HL-60 (cell line): ENCODE measurements at regions not wholly inside any gene's neighbourhood (a gene's known extent, or its start where the extent isn't known, plus 50 kb on each side); places are given as distances from the start of the nearest gene placed in this dataset.
"Not testable (repeated sequence)": the region's sequence is repeated elsewhere in the genome, so short reads cannot be mapped to it uniquely, and the experiment has no call there.

ENCODE experiments used
- DNase-seq, 2 experiments: peaks; one replicate each; pipeline ENCODE4 v3.0.0-alpha.2; 2010 to 2020; ENCODE audit warnings: low read depth in 1 of 2, low spot score in 1 of 2
- H3K27ac ChIP-seq: fragments of 250-450 bp; sonication (Bioruptor Pico); replicated peaks from 2 replicates; pipeline ENCODE4 v1.5.1; 2020; ENCODE audit warnings: mild to moderate bottlenecking, moderate library complexity
- H3K27me3 ChIP-seq: fragments of 250-450 bp; sonication (Bioruptor Pico); 2 replicates; pipeline ENCODE4 v1.5.1; 2021; ENCODE audit warnings: mild to moderate bottlenecking, moderate library complexity; ENCODE audit not compliant: insufficient read depth, poor library complexity, severe bottlenecking
- H3K4me3 ChIP-seq: replicated peaks from 2 replicates; pipeline ENCODE4 v1.5.1; 2011; ENCODE audit warnings: mild to moderate bottlenecking, control low read depth, low read length; ENCODE audit not compliant: insufficient read depth
- CTCF ChIP-seq: IDR thresholded peaks from one replicate; pipeline ENCODE4 v1.5.1; 2011; ENCODE audit warnings: low read length, control low read depth, inconsistent platforms; ENCODE audit not compliant: insufficient read depth
- GABPA ChIP-seq: IDR thresholded peaks from 2 replicates; pipeline ENCODE4 v1.6.1; 2012; ENCODE audit warnings: low read depth
- POLR2AphosphoS5 ChIP-seq: IDR thresholded peaks from 2 replicates; pipeline ENCODE4 v1.6.1; 2012; ENCODE audit warnings: low read depth
- SPI1 ChIP-seq: IDR thresholded peaks from 2 replicates; pipeline ENCODE4 v1.6.1; 2012; ENCODE audit warnings: low read depth, mild to moderate bottlenecking, borderline replicate concordance
- TF ChIP-seq, protein P1 (sequence below): IDR thresholded peaks from 2 replicates; pipeline ENCODE4 v1.6.1; 2012; ENCODE audit warnings: low read depth; ENCODE audit not compliant: insufficient replicate concordance

DNA sequence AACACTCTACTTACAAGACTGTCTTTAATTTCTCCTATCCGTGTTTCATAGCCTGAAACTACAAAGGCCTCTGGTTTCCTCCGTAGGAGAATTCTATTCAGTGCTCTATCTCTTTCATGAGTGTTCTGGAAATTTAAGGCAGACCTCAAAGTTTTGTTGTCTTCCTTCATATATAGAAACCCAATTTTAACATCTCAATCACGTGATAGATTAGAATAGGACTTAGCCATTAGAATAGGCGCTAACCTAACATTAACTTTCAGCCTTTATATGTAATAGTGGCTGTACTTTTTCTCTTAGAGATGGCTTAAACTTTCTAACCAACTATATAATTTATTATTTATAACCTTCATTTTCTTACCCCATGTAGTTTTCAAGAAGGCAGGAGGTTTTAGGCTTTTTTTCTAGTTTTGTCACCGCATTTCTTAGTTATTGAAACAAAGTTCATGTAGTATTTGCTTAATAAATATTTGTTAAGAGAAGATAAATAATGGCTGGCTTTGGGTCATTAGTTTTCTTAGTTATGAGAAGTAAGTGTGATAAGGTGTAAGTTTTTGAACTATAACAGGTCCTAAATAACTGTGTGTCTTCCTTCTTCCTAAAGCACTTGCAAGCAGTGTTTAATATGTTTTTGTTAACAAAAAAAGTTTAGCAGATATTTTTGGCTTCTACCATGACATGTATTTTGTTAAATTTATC is 1504.6 kb upstream of the ADGRL3 start:
- Histone ChIP-seq H3K27me3 (no peaks in the 10 kb centered on the region), H3K4me3 (no peak overlapping the region), H3K27ac (no peak overlapping the region)
- DNase-seq, result no peak
- no peak for TF ChIP-seq GABPA

DNA sequence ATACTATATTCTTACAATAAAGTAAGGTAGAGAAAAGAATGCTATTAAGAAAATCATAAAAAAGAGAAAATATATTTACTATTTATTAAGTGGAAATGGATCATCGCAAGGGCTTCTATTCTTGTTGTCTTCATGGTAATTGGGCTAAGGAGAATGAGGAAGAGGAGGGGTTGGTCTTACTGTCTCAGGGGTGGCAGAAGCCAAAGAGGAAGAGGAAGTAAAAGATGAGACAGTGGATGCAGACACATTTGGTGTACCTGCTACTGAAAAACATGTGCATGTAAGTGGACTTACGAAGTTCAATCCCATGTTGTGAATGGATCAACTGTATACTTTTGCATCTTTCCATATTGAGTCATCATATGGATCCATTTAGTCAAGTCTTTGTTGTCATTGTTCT is 1502.1 kb upstream of the ADGRL3 start:
- Histone ChIP-seq H3K27me3 (no peaks in the 10 kb centered on the region), H3K27ac (no peak overlapping the region), H3K4me3 (no peak overlapping the region)
- TF ChIP-seq CTCF (no peak), SPI1 (peak; percentile 63; the same call in 1 of the 2 replicates)
- peak in 1 of 2 experiments; percentile 5 for DNase-seq

DNA sequence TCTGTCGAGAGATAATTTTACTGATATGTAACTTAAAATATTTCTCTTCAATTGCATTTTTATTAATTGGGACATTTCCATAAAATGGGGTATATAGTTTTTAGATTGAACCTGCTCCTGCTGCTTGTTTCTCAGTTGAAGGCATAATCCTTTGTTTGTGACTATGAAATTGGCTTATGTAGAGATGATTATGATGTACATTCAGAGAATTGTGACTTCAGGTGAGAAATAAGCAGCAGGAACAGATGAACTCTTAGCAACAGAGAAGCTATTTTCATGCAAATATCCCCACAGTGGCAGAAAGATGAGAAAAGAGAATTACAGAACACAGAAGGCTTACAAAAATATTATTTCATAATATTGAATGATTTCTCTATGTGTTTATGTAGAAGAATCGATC is 1499.5 kb upstream of the ADGRL3 start:
- H3K4me3 ChIP-seq, result no peak overlapping the region
- no peak overlapping the region for H3K27ac ChIP-seq
- DNase-seq, result no peak
- no peaks in the 10 kb centered on the region for H3K27me3 ChIP-seq
- TF ChIP-seq SPI1 (no peak), GABPA (no peak)

- TF ChIP-seq, protein P1, sequence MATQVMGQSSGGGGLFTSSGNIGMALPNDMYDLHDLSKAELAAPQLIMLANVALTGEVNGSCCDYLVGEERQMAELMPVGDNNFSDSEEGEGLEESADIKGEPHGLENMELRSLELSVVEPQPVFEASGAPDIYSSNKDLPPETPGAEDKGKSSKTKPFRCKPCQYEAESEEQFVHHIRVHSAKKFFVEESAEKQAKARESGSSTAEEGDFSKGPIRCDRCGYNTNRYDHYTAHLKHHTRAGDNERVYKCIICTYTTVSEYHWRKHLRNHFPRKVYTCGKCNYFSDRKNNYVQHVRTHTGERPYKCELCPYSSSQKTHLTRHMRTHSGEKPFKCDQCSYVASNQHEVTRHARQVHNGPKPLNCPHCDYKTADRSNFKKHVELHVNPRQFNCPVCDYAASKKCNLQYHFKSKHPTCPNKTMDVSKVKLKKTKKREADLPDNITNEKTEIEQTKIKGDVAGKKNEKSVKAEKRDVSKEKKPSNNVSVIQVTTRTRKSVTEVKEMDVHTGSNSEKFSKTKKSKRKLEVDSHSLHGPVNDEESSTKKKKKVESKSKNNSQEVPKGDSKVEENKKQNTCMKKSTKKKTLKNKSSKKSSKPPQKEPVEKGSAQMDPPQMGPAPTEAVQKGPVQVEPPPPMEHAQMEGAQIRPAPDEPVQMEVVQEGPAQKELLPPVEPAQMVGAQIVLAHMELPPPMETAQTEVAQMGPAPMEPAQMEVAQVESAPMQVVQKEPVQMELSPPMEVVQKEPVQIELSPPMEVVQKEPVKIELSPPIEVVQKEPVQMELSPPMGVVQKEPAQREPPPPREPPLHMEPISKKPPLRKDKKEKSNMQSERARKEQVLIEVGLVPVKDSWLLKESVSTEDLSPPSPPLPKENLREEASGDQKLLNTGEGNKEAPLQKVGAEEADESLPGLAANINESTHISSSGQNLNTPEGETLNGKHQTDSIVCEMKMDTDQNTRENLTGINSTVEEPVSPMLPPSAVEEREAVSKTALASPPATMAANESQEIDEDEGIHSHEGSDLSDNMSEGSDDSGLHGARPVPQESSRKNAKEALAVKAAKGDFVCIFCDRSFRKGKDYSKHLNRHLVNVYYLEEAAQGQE, result no peak
- TF ChIP-seq CTCF, result no peak
- DNase-seq, result no peak
Observed at GRCh38 chr4:59704616-59705015, 1495.5 kb upstream of the ADGRL3 start.

GRCh38 chr4:59712470-59712869 is 1487.7 kb upstream of the ADGRL3 start:
- Histone ChIP-seq H3K4me3 (no peak overlapping the region), H3K27ac (no peak overlapping the region), H3K27me3 (no peaks in the 10 kb centered on the region)
- DNase-seq, result no peak
- TF ChIP-seq POLR2AphosphoS5 (no peak), GABPA (no peak)

More at GRCh38 chr4:59704616-59705015, 1495.5 kb upstream of the ADGRL3 start:
- Histone ChIP-seq H3K4me3 (no peak overlapping the region), H3K27me3 (no peaks in the 10 kb centered on the region), H3K27ac (no peak overlapping the region)

GRCh38 chr4:59724286-59724685 is 1475.8 kb upstream of the ADGRL3 start:
- not testable (repeated sequence) for H3K27me3 ChIP-seq, DNase-seq, H3K27ac ChIP-seq, H3K4me3 ChIP-seq

DNA sequence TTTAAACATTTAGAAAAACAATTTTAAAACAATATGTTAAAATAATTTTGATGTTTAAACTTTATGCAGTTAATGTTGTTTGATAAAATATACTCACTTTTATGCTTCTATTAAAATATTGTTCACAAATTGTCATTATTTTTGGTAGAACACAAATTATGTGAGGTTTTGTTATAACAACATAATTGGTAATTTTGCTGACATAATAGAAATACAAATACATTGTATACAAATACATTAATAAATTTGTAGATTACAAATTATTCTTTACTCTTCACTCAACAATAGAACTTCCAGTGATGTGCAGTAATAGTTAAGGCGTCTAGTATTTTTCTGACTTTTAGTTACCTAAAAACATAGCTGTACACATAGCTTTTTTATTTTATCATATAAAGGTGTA is 1472.4 kb upstream of the ADGRL3 start:
- H3K27me3 ChIP-seq, result no peaks in the 10 kb centered on the region
- H3K4me3 ChIP-seq, result no peak overlapping the region
- TF ChIP-seq, protein P1, result no peak
- no peak for TF ChIP-seq GABPA
- TF ChIP-seq POLR2AphosphoS5, result no peak
- TF ChIP-seq SPI1, result no peak
- TF ChIP-seq CTCF, result no peak
- DNase-seq, result no peak
- H3K27ac ChIP-seq, result no peak overlapping the region
